ENCODE measurements at regions not wholly inside any gene's neighbourhood (a gene's known extent, or its start where the extent isn't known, plus 50 kb on each side); places are given as distances from the start of the nearest gene placed in this dataset.

DNA sequence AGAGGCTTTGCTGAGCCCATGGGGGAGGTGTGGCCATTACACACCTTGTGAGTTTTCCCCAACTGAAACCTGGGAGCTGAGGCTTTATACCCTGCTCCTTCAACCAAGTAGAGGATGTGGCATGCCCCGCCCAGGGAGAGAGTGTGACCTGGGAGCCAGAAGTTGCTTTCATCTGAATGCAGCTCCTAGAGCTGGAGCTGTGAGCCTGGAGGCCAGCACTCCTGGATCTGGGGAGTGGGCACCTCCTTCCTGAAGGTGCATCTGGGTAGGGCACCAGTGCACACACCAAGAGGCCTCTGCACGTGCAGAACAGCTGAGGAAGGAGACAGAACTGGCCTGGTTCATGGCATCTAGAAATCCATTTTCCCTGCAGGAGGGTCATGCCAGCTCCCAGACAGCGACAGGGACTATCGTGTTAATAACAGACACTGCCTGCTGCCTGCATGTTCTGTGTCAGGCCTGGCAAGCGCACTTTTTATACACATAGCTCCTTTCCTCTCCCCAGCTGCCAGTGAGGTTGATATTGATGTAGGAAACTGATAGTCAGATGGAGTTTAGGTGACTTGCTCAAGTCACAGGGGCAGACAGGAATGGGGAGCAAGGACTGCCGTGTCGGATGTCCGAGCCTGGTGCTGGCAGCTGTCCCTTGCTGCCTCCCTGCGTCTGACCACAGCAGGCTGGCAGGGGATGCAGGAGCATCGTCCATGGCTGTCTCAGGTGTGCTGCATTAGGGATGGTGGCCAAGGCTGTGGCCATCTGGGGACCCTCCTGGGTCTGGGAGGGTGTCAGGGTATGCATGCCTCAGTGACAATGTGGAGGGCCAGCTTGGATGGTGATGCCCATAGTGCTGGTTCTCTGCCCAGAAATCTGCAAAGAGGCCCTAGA is 189.9 kb upstream of the CXCL12 start:
- no peak for DNase-seq
- TF ChIP-seq, protein P1, sequence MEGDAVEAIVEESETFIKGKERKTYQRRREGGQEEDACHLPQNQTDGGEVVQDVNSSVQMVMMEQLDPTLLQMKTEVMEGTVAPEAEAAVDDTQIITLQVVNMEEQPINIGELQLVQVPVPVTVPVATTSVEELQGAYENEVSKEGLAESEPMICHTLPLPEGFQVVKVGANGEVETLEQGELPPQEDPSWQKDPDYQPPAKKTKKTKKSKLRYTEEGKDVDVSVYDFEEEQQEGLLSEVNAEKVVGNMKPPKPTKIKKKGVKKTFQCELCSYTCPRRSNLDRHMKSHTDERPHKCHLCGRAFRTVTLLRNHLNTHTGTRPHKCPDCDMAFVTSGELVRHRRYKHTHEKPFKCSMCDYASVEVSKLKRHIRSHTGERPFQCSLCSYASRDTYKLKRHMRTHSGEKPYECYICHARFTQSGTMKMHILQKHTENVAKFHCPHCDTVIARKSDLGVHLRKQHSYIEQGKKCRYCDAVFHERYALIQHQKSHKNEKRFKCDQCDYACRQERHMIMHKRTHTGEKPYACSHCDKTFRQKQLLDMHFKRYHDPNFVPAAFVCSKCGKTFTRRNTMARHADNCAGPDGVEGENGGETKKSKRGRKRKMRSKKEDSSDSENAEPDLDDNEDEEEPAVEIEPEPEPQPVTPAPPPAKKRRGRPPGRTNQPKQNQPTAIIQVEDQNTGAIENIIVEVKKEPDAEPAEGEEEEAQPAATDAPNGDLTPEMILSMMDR (IDR thresholded peaks at IDR 0.05; ENCODE audit: partially characterized antibody, unreplicated experiment), result no peak
- Mint-ChIP-seq H3K27me3 (ENCODE audit: unreplicated experiment) (peaks cover 2% of the 10 kb centered on the region), H3K27ac (ENCODE audit: unreplicated experiment) (no peak overlapping the region), H3K36me3 (ENCODE audit: unreplicated experiment) (no peaks in the 10 kb centered on the region), H3K9me3 (ENCODE audit: unreplicated experiment) (no peaks in the 10 kb centered on the region), H3K4me1 (ENCODE audit: low read depth, unreplicated experiment) (no peaks in the 10 kb centered on the region), H3K4me3 (ENCODE audit: unreplicated experiment) (no peak overlapping the region)

DNA sequence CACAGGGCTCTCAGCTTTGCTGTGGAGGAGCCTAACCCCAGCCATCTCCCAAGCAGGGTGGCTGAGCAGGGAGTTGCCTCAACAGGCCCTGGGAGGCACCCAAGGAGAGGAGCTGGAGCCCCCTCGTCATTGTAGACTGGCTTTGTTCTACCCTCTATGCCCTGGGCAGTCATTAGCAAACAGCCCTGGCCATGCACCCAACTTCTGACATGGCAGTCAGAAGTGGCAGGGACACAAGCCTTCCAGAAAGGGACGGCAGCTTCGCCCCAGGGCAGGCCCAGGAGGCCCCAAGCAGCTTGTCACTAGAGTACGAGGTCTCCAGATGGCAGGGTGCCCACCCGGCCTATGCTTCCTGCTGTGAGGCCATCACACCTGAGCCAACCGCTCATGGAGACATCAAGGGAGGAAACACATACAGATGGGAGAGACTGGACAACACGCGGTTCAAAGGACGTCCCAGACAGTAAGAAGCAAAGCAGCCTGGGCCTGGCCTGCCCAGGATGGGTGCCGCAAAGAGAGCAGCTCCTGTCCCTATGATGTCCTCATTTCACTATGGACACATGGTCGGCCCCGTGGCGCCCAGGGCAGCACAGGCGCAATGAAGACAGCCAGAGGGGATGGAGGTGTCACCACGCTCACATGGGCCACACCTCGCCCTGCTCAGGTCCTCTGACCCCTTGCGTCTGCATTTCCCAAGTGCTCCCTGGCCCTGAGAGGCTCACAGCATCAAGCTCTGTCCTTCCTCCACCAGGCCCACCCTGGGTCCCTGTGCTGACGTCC is 190.9 kb upstream of the CXCL12 start:
- Mint-ChIP-seq H3K36me3 (ENCODE audit: unreplicated experiment) (no peaks in the 10 kb centered on the region), H3K4me3 (ENCODE audit: unreplicated experiment) (no peak overlapping the region), H3K9me3 (ENCODE audit: unreplicated experiment) (no peaks in the 10 kb centered on the region), H3K27ac (ENCODE audit: unreplicated experiment) (no peak overlapping the region), H3K27me3 (ENCODE audit: unreplicated experiment) (peaks cover 2% of the 10 kb centered on the region), H3K4me1 (ENCODE audit: low read depth, unreplicated experiment) (no peaks in the 10 kb centered on the region)
- TF ChIP-seq, protein P1 (IDR thresholded peaks at IDR 0.05; ENCODE audit: partially characterized antibody, unreplicated experiment), result no peak
- DNase-seq, result no peak

DNA sequence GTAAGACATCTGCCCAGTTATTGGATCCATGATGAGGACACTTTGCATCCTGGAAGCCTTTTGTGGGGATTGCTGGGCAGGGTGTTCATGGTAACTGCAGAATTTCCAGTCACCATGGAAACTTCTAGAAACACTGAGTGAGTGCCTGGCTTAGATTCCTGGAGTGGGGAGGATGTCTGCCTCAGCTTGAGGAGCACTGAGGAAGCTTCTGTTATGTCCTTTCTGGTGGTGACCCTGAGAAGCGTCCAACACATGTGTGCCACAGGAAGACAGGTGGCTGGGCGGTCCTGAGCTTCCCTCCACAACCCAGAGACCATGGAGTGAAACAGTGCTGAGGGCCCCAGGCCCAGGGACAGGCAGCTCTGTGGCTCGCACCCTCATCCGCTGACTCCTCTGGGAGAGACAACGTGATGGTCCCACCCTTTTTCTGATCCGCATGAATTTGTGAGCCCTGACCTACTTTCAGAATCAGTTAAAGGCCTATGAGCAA is 191.8 kb upstream of the CXCL12 start:
- Mint-ChIP-seq H3K4me3 (ENCODE audit: unreplicated experiment) (no peak overlapping the region), H3K4me1 (ENCODE audit: low read depth, unreplicated experiment) (no peaks in the 10 kb centered on the region), H3K27ac (ENCODE audit: unreplicated experiment) (no peak overlapping the region), H3K36me3 (ENCODE audit: unreplicated experiment) (no peaks in the 10 kb centered on the region), H3K27me3 (ENCODE audit: unreplicated experiment) (peaks cover 2% of the 10 kb centered on the region), H3K9me3 (ENCODE audit: unreplicated experiment) (no peaks in the 10 kb centered on the region)
- TF ChIP-seq, protein P1 (IDR thresholded peaks at IDR 0.05; ENCODE audit: partially characterized antibody, unreplicated experiment), result no peak
- no peak for DNase-seq

DNA sequence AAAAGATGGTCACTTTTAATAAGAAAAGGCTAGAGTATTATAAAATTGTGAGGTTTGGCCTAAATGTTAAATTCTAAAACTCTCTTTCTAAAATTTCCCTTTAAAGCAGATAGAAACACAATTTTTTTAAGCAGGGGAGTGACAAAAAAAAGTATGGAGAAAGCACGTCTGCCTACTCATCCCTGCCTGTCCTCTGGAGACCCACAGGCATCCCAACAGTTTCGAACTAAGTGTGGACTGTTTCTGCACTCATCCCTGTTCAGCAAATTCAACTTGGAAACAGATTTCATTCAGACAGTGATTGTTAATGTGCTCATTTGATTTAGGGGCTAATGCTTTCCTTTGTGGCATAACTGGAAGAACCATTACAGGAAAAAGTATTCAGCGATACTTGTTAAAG is 192.6 kb upstream of the CXCL12 start:
- H3K9me3 Mint-ChIP-seq (ENCODE audit: unreplicated experiment), result no peaks in the 10 kb centered on the region
- TF ChIP-seq, protein P1 (IDR thresholded peaks at IDR 0.05; ENCODE audit: partially characterized antibody, unreplicated experiment), result no peak
- H3K27ac Mint-ChIP-seq (ENCODE audit: unreplicated experiment), result no peak overlapping the region
- no peaks in the 10 kb centered on the region for H3K36me3 Mint-ChIP-seq (ENCODE audit: unreplicated experiment)
- no peak overlapping the region for H3K4me3 Mint-ChIP-seq (ENCODE audit: unreplicated experiment)
- peaks cover 2% of the 10 kb centered on the region for H3K27me3 Mint-ChIP-seq (ENCODE audit: unreplicated experiment)
- no peak for DNase-seq
- H3K4me1 Mint-ChIP-seq (ENCODE audit: low read depth, unreplicated experiment), result no peaks in the 10 kb centered on the region

Data from glutamatergic neuron (in vitro differentiated cells).